GM12878 (cell line): ENCODE measurements at regions not wholly inside any gene's neighbourhood (a gene's known extent, or its start where the extent isn't known, plus 50 kb on each side); places are given as distances from the start of the nearest gene placed in this dataset.

Experiments
- CTCF ChIP-seq, 3 experiments: IDR thresholded peaks in 2 of 3; conservative IDR thresholded peaks in 1 of 3; 2 replicates each; pipeline ENCODE4 v1.5.1; 2011; ENCODE audit warnings: low read depth in 3 of 3, low read length in 3 of 3, mild to moderate bottlenecking in 3 of 3, control low read depth in 2 of 3, moderate library complexity in 2 of 3, inconsistent platforms in 1 of 3, mixed read lengths in 1 of 3; ENCODE audit not compliant: control insufficient read depth in 2 of 3, insufficient read depth in 1 of 3; ENCODE audit errors: extremely low read depth in 1 of 3
- NRF1 ChIP-seq: conservative IDR thresholded peaks from 2 replicates; pipeline ENCODE4 v1.6.1; 2011; ENCODE audit warnings: mild to moderate bottlenecking, low read depth, low read length, improper control_type of control experiment

DNA sequence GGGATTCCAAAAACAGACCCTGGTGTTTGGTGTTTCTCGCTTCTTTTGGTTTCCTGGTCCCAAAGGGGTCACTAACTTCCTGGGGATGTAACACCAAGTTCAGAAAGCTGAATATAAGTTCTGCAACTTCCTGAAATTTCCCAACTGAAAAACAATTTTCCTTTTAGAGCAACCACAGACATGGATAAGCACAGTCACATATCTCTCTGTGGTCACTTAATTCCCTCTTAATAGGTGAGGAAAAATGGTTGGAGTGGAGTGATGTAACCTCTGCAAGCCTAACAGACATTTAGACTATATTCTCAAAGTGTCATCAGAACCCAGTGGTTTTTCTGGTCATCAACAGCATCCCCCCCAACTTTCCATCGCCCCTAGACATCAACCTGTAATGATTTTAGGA is 135.3 kb downstream of the PRELID2 start:
- TF ChIP-seq NRF1 (no peak), CTCF (IDR thresholded peaks at IDR 0.05 in 2 of 3, conservative IDR thresholded peaks at IDR 0.05 in 1 of 3; ENCODE audit: control insufficient read depth in 2 of 3, extremely low read depth in 1 of 3, insufficient read depth in 1 of 3, low read depth in 3 of 3, low read length in 3 of 3) (no peak)
